CD14-positive monocyte (primary cell): ENCODE measurements at regions not wholly inside any gene's neighbourhood (a gene's known extent, or its start where the extent isn't known, plus 50 kb on each side); places are given as distances from the start of the nearest gene placed in this dataset.

Source experiments
- DNase-seq, 3 donors: peaks; one replicate each; pipeline ENCODE4 v3.0.0-alpha.2; 2011 to 2022
- H2AFZ ChIP-seq: 2 replicates; pipeline ENCODE4 v1.6.0; 2012; ENCODE audit warnings: mild to moderate bottlenecking, low read depth, low read length, inconsistent platforms; ENCODE audit not compliant: insufficient read depth, poor library complexity, severe bottlenecking
- H3K27ac ChIP-seq, 2 donors: 1 replicate in 1 of 2; 2 replicates in 1 of 2; pipeline ENCODE4 v1.5.1; 2012 to 2013; ENCODE audit warnings: low read length in 2 of 2, control low read depth in 1 of 2, inconsistent platforms in 1 of 2, low read depth in 1 of 2, mild to moderate bottlenecking in 1 of 2
- H3K27me3 ChIP-seq, 2 donors: one replicate each; pipeline versions ENCODE4 v1.6.0 to v1.6.1; 2011 to 2013; ENCODE audit warnings: low read length in 2 of 2; ENCODE audit not compliant: control insufficient read depth in 2 of 2, insufficient read depth in 2 of 2
- H3K36me3 ChIP-seq, 2 donors: replicated peaks in 1 of 2; 1 replicate in 1 of 2; 2 replicates in 1 of 2; pipeline versions ENCODE4 v1.5.1 to v1.6.1; 2012 to 2013; ENCODE audit warnings: low read length in 2 of 2, control low read depth in 1 of 2, inconsistent platforms in 1 of 2, mild to moderate bottlenecking in 1 of 2; ENCODE audit not compliant: insufficient read depth in 2 of 2, control insufficient read depth in 1 of 2
- H3K4me1 ChIP-seq, 2 donors: 1 replicate in 1 of 2; 2 replicates in 1 of 2; pipeline versions ENCODE4 v1.5.1 to v1.6.1; 2012 to 2013; ENCODE audit warnings: low read length in 2 of 2, control low read depth in 1 of 2, inconsistent platforms in 1 of 2, mild to moderate bottlenecking in 1 of 2, moderate library complexity in 1 of 2; ENCODE audit not compliant: insufficient read depth in 2 of 2, control insufficient read depth in 1 of 2
- H3K4me2 ChIP-seq: replicated peaks from 2 replicates; pipeline ENCODE3; 2012; ENCODE audit warnings: low read length, moderate library complexity, mild to moderate bottlenecking; ENCODE audit not compliant: poor library complexity, severe bottlenecking; ENCODE audit errors: extremely low read depth
- H3K4me3 ChIP-seq, 3 experiments: fragments of 200-600 bp in 1 of 3; sonication (generic) in 1 of 3; replicated peaks in 1 of 3; 1 replicate in 2 of 3; 2 replicates in 1 of 3; pipeline ENCODE4 v1.5.1; 2011 to 2013; ENCODE audit warnings: low read length in 3 of 3, mild to moderate bottlenecking in 3 of 3, control low read depth in 2 of 3, low read depth in 2 of 3, inconsistent platforms in 1 of 3, moderate library complexity in 1 of 3
- H3K79me2 ChIP-seq: 2 replicates; pipeline ENCODE4 v1.6.0; 2012; ENCODE audit warnings: mild to moderate bottlenecking, control low read depth, inconsistent platforms, low read length, moderate library complexity; ENCODE audit not compliant: insufficient read depth
- H3K9ac ChIP-seq: 2 replicates; pipeline ENCODE4 v1.6.0; 2017; ENCODE audit warnings: low read length, mild to moderate bottlenecking; ENCODE audit not compliant: insufficient read depth, poor library complexity, severe bottlenecking
- H3K9me3 ChIP-seq, 2 donors: replicated peaks in 1 of 2; 1 replicate in 1 of 2; 2 replicates in 1 of 2; pipeline versions ENCODE4 v1.5.1 to v1.6.1; 2012 to 2013; ENCODE audit warnings: low read length in 2 of 2, control low read depth in 1 of 2; ENCODE audit not compliant: control insufficient read depth in 1 of 2, insufficient read depth in 1 of 2
- H4K20me1 ChIP-seq: 2 replicates; pipeline ENCODE4 v1.6.0; 2012; ENCODE audit warnings: mild to moderate bottlenecking, low read length, control low read depth, moderate library complexity; ENCODE audit not compliant: insufficient read depth
- H3K27ac Mint-ChIP-seq, 7 donors: one replicate each; pipeline ENCODE4 v1.8.0; 2020; ENCODE audit warnings: mild to moderate bottlenecking in 7 of 7, mixed read lengths in 7 of 7, moderate library complexity in 6 of 7, inconsistent platforms in 2 of 7
- H3K27me3 Mint-ChIP-seq, 3 donors: one replicate each; pipeline ENCODE4 v1.8.0; 2021 to 2022; ENCODE audit warnings: low read depth in 3 of 3, mild to moderate bottlenecking in 3 of 3, mixed read lengths in 3 of 3, moderate library complexity in 3 of 3, inconsistent platforms in 1 of 3
- H3K36me3 Mint-ChIP-seq, 2 donors: one replicate each; pipeline ENCODE4 v1.8.0; 2020; ENCODE audit warnings: mixed read lengths in 2 of 2, inconsistent platforms in 1 of 2, mild to moderate bottlenecking in 1 of 2
- H3K4me1 Mint-ChIP-seq: one replicate; pipeline ENCODE4 v1.8.0; 2020; ENCODE audit warnings: mild to moderate bottlenecking, mixed read lengths
- H3K4me3 Mint-ChIP-seq, 2 donors: one replicate each; pipeline ENCODE4 v1.8.0; 2020; ENCODE audit warnings: mild to moderate bottlenecking in 2 of 2, mixed read lengths in 2 of 2, moderate library complexity in 1 of 2
- H3K9me3 Mint-ChIP-seq, 7 donors: one replicate each; pipeline ENCODE4 v1.8.0; 2020 to 2022; ENCODE audit warnings: mixed read lengths in 7 of 7, mild to moderate bottlenecking in 6 of 7, moderate library complexity in 6 of 7, inconsistent platforms in 2 of 7
- CTCF ChIP-seq: fragments of 200-600 bp; IDR thresholded peaks from one replicate; pipeline ENCODE4 v1.8.0; 2022; ENCODE audit warnings: antibody characterized with exemption, mild to moderate bottlenecking
- WGBS: methylation state at CpG from one replicate; pipeline ENCODE4 v1.1.5; 2013; ENCODE audit warnings: missing lambda C conversion rate; ENCODE audit not compliant: insufficient coverage; 5-methylcytosine and 5-hydroxymethylcytosine counted together
- intact Hi-C, 2 donors: fragments of 100-400 bp; cut with micrococcal nuclease; formaldehyde crosslinking; loops; one replicate each; pipeline versions ENCODE4 v1.15.0 to v1.15.1; 2023

GRCh38 chr10:1893941-1894340, 156.6 kb upstream of the ADARB2 start:
- Histone ChIP-seq H3K27me3 (no peaks in the 10 kb centered on the region), H3K9me3 (peaks cover 0 to 14% of the 10 kb centered on the region in 2 donors), H3K27ac (no peak overlapping the region), H3K4me1 (no peaks in the 10 kb centered on the region), H3K36me3 (no peaks in the 10 kb centered on the region), H3K4me2 (no peak overlapping the region), H2AFZ (no peak overlapping the region), H3K79me2 (no peaks in the 10 kb centered on the region), H3K4me3 (no peak overlapping the region), H3K9ac (no peak overlapping the region), H4K20me1 (no peaks in the 10 kb centered on the region)
- Mint-ChIP-seq H3K9me3 (peaks cover 7 to 12% (median 9%) of the 10 kb centered on the region in 7 donors), H3K36me3 (no peaks in the 10 kb centered on the region), H3K27ac (peak overlapping the region in 1 of 7 donors; percentile 31), H3K4me1 (no peaks in the 10 kb centered on the region), H3K27me3 (peaks cover 0 to 1% (median 0%) of the 10 kb centered on the region in 3 donors), H3K4me3 (no peak overlapping the region)
- no peak for DNase-seq
- intact Hi-C loops, result no loop called here
- 93% methylated on average over 2 of the region's 9 CpGs for WGBS
- TF ChIP-seq CTCF, result no peak

GRCh38 chr10:1886039-1886438, 148.7 kb upstream of the ADARB2 start:
- H3K79me2 ChIP-seq, result no peaks in the 10 kb centered on the region
- H4K20me1 ChIP-seq, result no peaks in the 10 kb centered on the region
- no peak overlapping the region for H3K9ac ChIP-seq
- H3K4me3 ChIP-seq, result no peak overlapping the region
- no peaks in the 10 kb centered on the region for H3K27me3 ChIP-seq
- TF ChIP-seq CTCF, result no peak
- H3K27ac Mint-ChIP-seq, result no peak overlapping the region
- no peaks in the 10 kb centered on the region for H3K4me1 ChIP-seq
- H3K27ac ChIP-seq, result no peak overlapping the region
- H2AFZ ChIP-seq, result no peak overlapping the region
- no peaks in the 10 kb centered on the region for H3K4me1 Mint-ChIP-seq
- no CpG with 5 or more reads among the region's 1 CpG for WGBS
- intact Hi-C loops, result no loop called here
- H3K36me3 Mint-ChIP-seq, result no peaks in the 10 kb centered on the region
- H3K36me3 ChIP-seq, result no peaks in the 10 kb centered on the region
- no peak overlapping the region for H3K4me3 Mint-ChIP-seq
- peaks cover 5 to 17% (median 11%) of the 10 kb centered on the region in 7 donors for H3K9me3 Mint-ChIP-seq
- H3K9me3 ChIP-seq, result peaks cover 0 to 17% of the 10 kb centered on the region in 2 donors
- no peak overlapping the region for H3K4me2 ChIP-seq
- DNase-seq, result no peak
- H3K27me3 Mint-ChIP-seq, result no peaks in the 10 kb centered on the region
